ENCODE measurements at regions not wholly inside any gene's neighbourhood (a gene's known extent, or its start where the extent isn't known, plus 50 kb on each side); places are given as distances from the start of the nearest gene placed in this dataset.

GRCh38 chr12:97005174-97005573 is 98.1 kb downstream of the NEDD1 start:
- no peak for TF ChIP-seq CTCF (IDR thresholded peaks at IDR 0.05)
- no peak for TF ChIP-seq REST (IDR thresholded peaks at IDR 0.05; ENCODE audit: insufficient read depth in 1 of 2, low read depth in 2 of 2, low read length in 1 of 2)
- no peak for TF ChIP-seq SIN3A (IDR thresholded peaks at IDR 0.05; ENCODE audit: borderline replicate concordance, insufficient read depth, low read depth, low read length)

All from Panc1 (cell line).